H9 (cell line): ENCODE measurements at regions not wholly inside any gene's neighbourhood (a gene's known extent, or its start where the extent isn't known, plus 50 kb on each side); places are given as distances from the start of the nearest gene placed in this dataset.
A peak's percentile ranks its signal among the peaks of the same experiment; 100 is the strongest.

Experiments used
- DNase-seq: peaks from one replicate; pipeline ENCODE4 v3.0.0-alpha.2; 2017
- H2AFZ ChIP-seq: one replicate; pipeline ENCODE4 v1.6.1; 2013; ENCODE audit warnings: mild to moderate bottlenecking, low read length, control low read depth, moderate library complexity
- H2AK5ac ChIP-seq: 2 replicates; pipeline ENCODE4 v1.6.1; 2013; ENCODE audit warnings: low read length, control low read depth, mixed read lengths; ENCODE audit not compliant: insufficient read length
- H2BK120ac ChIP-seq: one replicate; pipeline ENCODE4 v1.6.1; 2013; ENCODE audit warnings: low read depth, mild to moderate bottlenecking, low read length, control low read depth, inconsistent platforms; ENCODE audit not compliant: poor library complexity, severe bottlenecking
- H2BK12ac ChIP-seq: 2 replicates; pipeline ENCODE4 v1.6.1; 2013; ENCODE audit warnings: low read length, control low read depth, mixed read lengths, low read depth; ENCODE audit not compliant: insufficient read length
- H2BK15ac ChIP-seq: 2 replicates; pipeline ENCODE4 v1.6.1; 2013; ENCODE audit warnings: low read depth, low read length, control low read depth
- H2BK20ac ChIP-seq: one replicate; pipeline ENCODE4 v1.6.1; 2013; ENCODE audit warnings: low read depth, mild to moderate bottlenecking, low read length, control low read depth, inconsistent platforms; ENCODE audit not compliant: poor library complexity, severe bottlenecking
- H2BK5ac ChIP-seq: 2 replicates; pipeline ENCODE4 v1.6.1; 2013; ENCODE audit warnings: low read length, control low read depth, mixed read lengths; ENCODE audit not compliant: insufficient read length
- H3K14ac ChIP-seq: 2 replicates; pipeline ENCODE4 v1.6.1; 2013; ENCODE audit warnings: low read length, control low read depth; ENCODE audit not compliant: insufficient read depth
- H3K18ac ChIP-seq: 2 replicates; pipeline ENCODE4 v1.6.1; 2013; ENCODE audit warnings: low read depth, mild to moderate bottlenecking, mixed read lengths, low read length, control low read depth; ENCODE audit not compliant: insufficient read length
- H3K23ac ChIP-seq: 2 replicates; pipeline ENCODE4 v1.6.1; 2013; ENCODE audit warnings: low read length, control low read depth, mixed read lengths, low read depth; ENCODE audit not compliant: insufficient read length
- H3K23me2 ChIP-seq: 2 replicates; pipeline ENCODE4 v1.6.1; 2013; ENCODE audit warnings: low read depth, mild to moderate bottlenecking, mixed read lengths, low read length, control low read depth; ENCODE audit not compliant: insufficient read length, poor library complexity, severe bottlenecking
- H3K27ac ChIP-seq: 2 replicates; pipeline ENCODE4 v1.5.1; 2013; ENCODE audit warnings: low read length, control low read depth, mixed read lengths, low read depth; ENCODE audit not compliant: insufficient read length
- H3K27me3 ChIP-seq: 2 replicates; pipeline ENCODE4 v1.6.1; 2013; ENCODE audit warnings: low read length, control low read depth, inconsistent platforms; ENCODE audit not compliant: insufficient read depth
- H3K4ac ChIP-seq: 2 replicates; pipeline ENCODE4 v1.6.1; 2013; ENCODE audit warnings: low read depth, mild to moderate bottlenecking, control low read depth, inconsistent platforms, low read length, moderate library complexity
- H3K4me1 ChIP-seq: 2 replicates; pipeline ENCODE4 v1.6.1; 2013; ENCODE audit warnings: low read length, control low read depth, inconsistent platforms; ENCODE audit not compliant: insufficient read depth
- H3K4me2 ChIP-seq: 2 replicates; pipeline ENCODE4 v1.6.1; 2013; ENCODE audit warnings: low read length, control low read depth, mixed read lengths; ENCODE audit not compliant: insufficient read length, insufficient read depth
- H3K56ac ChIP-seq: 2 replicates; pipeline ENCODE4 v1.6.1; 2013; ENCODE audit warnings: low read depth, mild to moderate bottlenecking, mixed read lengths, low read length, control low read depth; ENCODE audit not compliant: insufficient read length
- H3K79me1 ChIP-seq: 2 replicates; pipeline ENCODE4 v1.6.1; 2013; ENCODE audit warnings: low read depth, mild to moderate bottlenecking, moderate library complexity, low read length, control low read depth, inconsistent platforms; ENCODE audit not compliant: insufficient read depth, poor library complexity, severe bottlenecking
- H3K79me2 ChIP-seq: 2 replicates; pipeline ENCODE4 v1.6.1; 2013; ENCODE audit warnings: low read length, control low read depth, inconsistent platforms; ENCODE audit not compliant: insufficient read depth
- H3K9ac ChIP-seq: 2 replicates; pipeline ENCODE4 v1.6.1; 2013; ENCODE audit warnings: low read length, control low read depth, mixed read lengths; ENCODE audit not compliant: insufficient read length; ENCODE audit errors: extremely low read depth
- H3K9me3 ChIP-seq: one replicate; pipeline ENCODE4 v1.6.1; 2013; ENCODE audit warnings: low read depth, low read length, inconsistent platforms; ENCODE audit not compliant: control insufficient read depth
- H3T11ph ChIP-seq: one replicate; pipeline ENCODE4 v1.6.1; 2013; ENCODE audit warnings: mild to moderate bottlenecking, low read length, control low read depth, inconsistent platforms
- H4K20me1 ChIP-seq: one replicate; pipeline ENCODE4 v1.6.1; 2013; ENCODE audit not compliant: control insufficient read depth, insufficient read length, insufficient read depth
- H4K5ac ChIP-seq: 2 replicates; pipeline ENCODE4 v1.6.1; 2013; ENCODE audit warnings: low read depth, mild to moderate bottlenecking, mixed read lengths, low read length, control low read depth; ENCODE audit not compliant: insufficient read length
- H4K8ac ChIP-seq: replicated peaks from 2 replicates; pipeline ENCODE4 v1.6.1; 2013; ENCODE audit warnings: low read length, control low read depth, mixed read lengths, low read depth; ENCODE audit not compliant: insufficient read length
- H4K91ac ChIP-seq: 2 replicates; pipeline ENCODE4 v1.6.1; 2013; ENCODE audit warnings: low read depth, mild to moderate bottlenecking, moderate library complexity, mixed read lengths, low read length, control low read depth; ENCODE audit not compliant: insufficient read length
- H3K27ac Mint-ChIP-seq, 3 experiments: 2 replicates in 2 of 3; 3 replicates in 1 of 3; pipeline ENCODE4 v1.8.0; 2020 to 2021; ENCODE audit warnings: mixed read lengths in 3 of 3, mild to moderate bottlenecking in 1 of 3, moderate library complexity in 1 of 3
- H3K27me3 Mint-ChIP-seq: 2 replicates; pipeline ENCODE4 v1.8.0; 2021; ENCODE audit warnings: low read depth, mild to moderate bottlenecking, moderate library complexity, mixed read lengths
- H3K36me3 Mint-ChIP-seq, 3 experiments: 2 replicates in 2 of 3; 3 replicates in 1 of 3; pipeline ENCODE4 v1.8.0; 2020 to 2021; ENCODE audit warnings: low read depth in 3 of 3, mixed read lengths in 3 of 3; ENCODE audit not compliant: insufficient read depth in 1 of 3
- H3K4me1 Mint-ChIP-seq, 2 experiments: 2 replicates each; pipeline ENCODE4 v1.8.0; 2020; ENCODE audit warnings: mixed read lengths in 2 of 2
- H3K4me3 Mint-ChIP-seq, 2 experiments: 2 replicates in 1 of 2; 3 replicates in 1 of 2; pipeline ENCODE4 v1.8.0; 2020 to 2021; ENCODE audit warnings: mild to moderate bottlenecking in 2 of 2, mixed read lengths in 2 of 2, moderate library complexity in 1 of 2
- H3K9me3 Mint-ChIP-seq, 2 experiments: 2 replicates in 1 of 2; 3 replicates in 1 of 2; pipeline ENCODE4 v1.8.0; 2020; ENCODE audit warnings: mild to moderate bottlenecking in 2 of 2, mixed read lengths in 2 of 2, moderate library complexity in 1 of 2
- CTCF ChIP-seq: fragments of 200-600 bp; sonication (generic); conservative IDR thresholded peaks from 3 replicates; pipeline ENCODE4 v1.8.0; 2021; ENCODE audit warnings: antibody characterized with exemption, mild to moderate bottlenecking
- WGBS: extraction: QIAGEN DNeasy Blood & Tissue Kit; methylation state at CpG from one replicate; pipeline ENCODE4 v1.1.7; 2013; ENCODE audit warnings: missing lambda C conversion rate, low lambda C conversion rate, mixed read lengths; ENCODE audit not compliant: insufficient read length; ENCODE audit errors: extremely low coverage; 5-methylcytosine and 5-hydroxymethylcytosine counted together

- H2BK12ac ChIP-seq: no peak overlapping the region
- no peak overlapping the region for H3K56ac ChIP-seq
- no peak overlapping the region for H2BK120ac ChIP-seq
- no CpG with 5 or more reads among the region's 8 CpGs for WGBS
- H3K23me2 ChIP-seq: peaks cover 19% of the 10 kb centered on the region
- no peak overlapping the region for H4K5ac ChIP-seq
- H3T11ph ChIP-seq: no peak overlapping the region
- no peak overlapping the region for H2BK5ac ChIP-seq
- H3K18ac ChIP-seq: no peak overlapping the region
- H3K4me2 ChIP-seq: no peak overlapping the region
- H3K79me2 ChIP-seq: no peaks in the 10 kb centered on the region
- no peak overlapping the region for H3K27ac ChIP-seq
- peak; percentile 27 for DNase-seq
- no peak overlapping the region for H3K23ac ChIP-seq
- H4K20me1 ChIP-seq: no peaks in the 10 kb centered on the region
- Mint-ChIP-seq H3K4me1 (peaks cover 38 to 45% of the 10 kb centered on the region in 2 experiments), H3K4me3 (peak overlapping the region in 1 of 2 experiments; percentile 38; a peak in 2 of 5 replicates), H3K36me3 (no peaks in the 10 kb centered on the region), H3K27me3 (peaks cover 92% of the 10 kb centered on the region), H3K9me3 (no peaks in the 10 kb centered on the region; a peak in 1 of 5 replicates), H3K27ac (no peak overlapping the region)
- no peaks in the 10 kb centered on the region for H3K9me3 ChIP-seq
- H3K27me3 ChIP-seq: peaks cover 21% of the 10 kb centered on the region; the same call in 1 of the 2 replicates
- no peak overlapping the region for H4K91ac ChIP-seq
- H3K14ac ChIP-seq: no peak overlapping the region
- no peak overlapping the region for H2AFZ ChIP-seq
- no peaks in the 10 kb centered on the region for H3K79me1 ChIP-seq
- H3K4me1 ChIP-seq: peaks cover 3% of the 10 kb centered on the region; the same call in 1 of the 2 replicates
- H2AK5ac ChIP-seq: no peak overlapping the region
- H3K4ac ChIP-seq: no peak overlapping the region
- no peak overlapping the region for H4K8ac ChIP-seq
- no peak overlapping the region for H2BK20ac ChIP-seq
- no peak for TF ChIP-seq CTCF
- H3K9ac ChIP-seq: no peak overlapping the region
- H2BK15ac ChIP-seq: no peak overlapping the region
These were observed 67.2 kb upstream of the PTGR2 start for GRCh38 chr14:73784181-73784987.
